CD14-positive monocyte (primary cell): ENCODE measurements at regions not wholly inside any gene's neighbourhood (a gene's known extent, or its start where the extent isn't known, plus 50 kb on each side); places are given as distances from the start of the nearest gene placed in this dataset.
A peak's percentile ranks its signal among the peaks of the same experiment; 100 is the strongest.

Source experiments
- DNase-seq, 3 donors: peaks; one replicate each; pipeline ENCODE4 v3.0.0-alpha.2; 2011 to 2022
- H2AFZ ChIP-seq: 2 replicates; pipeline ENCODE4 v1.6.0; 2012; ENCODE audit warnings: mild to moderate bottlenecking, low read depth, low read length, inconsistent platforms; ENCODE audit not compliant: insufficient read depth, poor library complexity, severe bottlenecking
- H3K27ac ChIP-seq, 2 donors: 1 replicate in 1 of 2; 2 replicates in 1 of 2; pipeline ENCODE4 v1.5.1; 2012 to 2013; ENCODE audit warnings: low read length in 2 of 2, control low read depth in 1 of 2, inconsistent platforms in 1 of 2, low read depth in 1 of 2, mild to moderate bottlenecking in 1 of 2
- H3K27me3 ChIP-seq, 2 donors: one replicate each; pipeline versions ENCODE4 v1.6.0 to v1.6.1; 2011 to 2013; ENCODE audit warnings: low read length in 2 of 2; ENCODE audit not compliant: control insufficient read depth in 2 of 2, insufficient read depth in 2 of 2
- H3K36me3 ChIP-seq, 2 donors: replicated peaks in 1 of 2; 1 replicate in 1 of 2; 2 replicates in 1 of 2; pipeline versions ENCODE4 v1.5.1 to v1.6.1; 2012 to 2013; ENCODE audit warnings: low read length in 2 of 2, control low read depth in 1 of 2, inconsistent platforms in 1 of 2, mild to moderate bottlenecking in 1 of 2; ENCODE audit not compliant: insufficient read depth in 2 of 2, control insufficient read depth in 1 of 2
- H3K4me1 ChIP-seq, 2 donors: 1 replicate in 1 of 2; 2 replicates in 1 of 2; pipeline versions ENCODE4 v1.5.1 to v1.6.1; 2012 to 2013; ENCODE audit warnings: low read length in 2 of 2, control low read depth in 1 of 2, inconsistent platforms in 1 of 2, mild to moderate bottlenecking in 1 of 2, moderate library complexity in 1 of 2; ENCODE audit not compliant: insufficient read depth in 2 of 2, control insufficient read depth in 1 of 2
- H3K4me2 ChIP-seq: replicated peaks from 2 replicates; pipeline ENCODE3; 2012; ENCODE audit warnings: low read length, moderate library complexity, mild to moderate bottlenecking; ENCODE audit not compliant: poor library complexity, severe bottlenecking; ENCODE audit errors: extremely low read depth
- H3K4me3 ChIP-seq, 3 experiments: fragments of 200-600 bp in 1 of 3; sonication (generic) in 1 of 3; replicated peaks in 1 of 3; 1 replicate in 2 of 3; 2 replicates in 1 of 3; pipeline ENCODE4 v1.5.1; 2011 to 2013; ENCODE audit warnings: low read length in 3 of 3, mild to moderate bottlenecking in 3 of 3, control low read depth in 2 of 3, low read depth in 2 of 3, inconsistent platforms in 1 of 3, moderate library complexity in 1 of 3
- H3K79me2 ChIP-seq: 2 replicates; pipeline ENCODE4 v1.6.0; 2012; ENCODE audit warnings: mild to moderate bottlenecking, control low read depth, inconsistent platforms, low read length, moderate library complexity; ENCODE audit not compliant: insufficient read depth
- H3K9ac ChIP-seq: 2 replicates; pipeline ENCODE4 v1.6.0; 2017; ENCODE audit warnings: low read length, mild to moderate bottlenecking; ENCODE audit not compliant: insufficient read depth, poor library complexity, severe bottlenecking
- H3K9me3 ChIP-seq, 2 donors: replicated peaks in 1 of 2; 1 replicate in 1 of 2; 2 replicates in 1 of 2; pipeline versions ENCODE4 v1.5.1 to v1.6.1; 2012 to 2013; ENCODE audit warnings: low read length in 2 of 2, control low read depth in 1 of 2; ENCODE audit not compliant: control insufficient read depth in 1 of 2, insufficient read depth in 1 of 2
- H4K20me1 ChIP-seq: 2 replicates; pipeline ENCODE4 v1.6.0; 2012; ENCODE audit warnings: mild to moderate bottlenecking, low read length, control low read depth, moderate library complexity; ENCODE audit not compliant: insufficient read depth
- H3K27ac Mint-ChIP-seq, 7 donors: one replicate each; pipeline ENCODE4 v1.8.0; 2020; ENCODE audit warnings: mild to moderate bottlenecking in 7 of 7, mixed read lengths in 7 of 7, moderate library complexity in 6 of 7, inconsistent platforms in 2 of 7
- H3K27me3 Mint-ChIP-seq, 3 donors: one replicate each; pipeline ENCODE4 v1.8.0; 2021 to 2022; ENCODE audit warnings: low read depth in 3 of 3, mild to moderate bottlenecking in 3 of 3, mixed read lengths in 3 of 3, moderate library complexity in 3 of 3, inconsistent platforms in 1 of 3
- H3K36me3 Mint-ChIP-seq, 2 donors: one replicate each; pipeline ENCODE4 v1.8.0; 2020; ENCODE audit warnings: mixed read lengths in 2 of 2, inconsistent platforms in 1 of 2, mild to moderate bottlenecking in 1 of 2
- H3K4me1 Mint-ChIP-seq: one replicate; pipeline ENCODE4 v1.8.0; 2020; ENCODE audit warnings: mild to moderate bottlenecking, mixed read lengths
- H3K4me3 Mint-ChIP-seq, 2 donors: one replicate each; pipeline ENCODE4 v1.8.0; 2020; ENCODE audit warnings: mild to moderate bottlenecking in 2 of 2, mixed read lengths in 2 of 2, moderate library complexity in 1 of 2
- H3K9me3 Mint-ChIP-seq, 7 donors: one replicate each; pipeline ENCODE4 v1.8.0; 2020 to 2022; ENCODE audit warnings: mixed read lengths in 7 of 7, mild to moderate bottlenecking in 6 of 7, moderate library complexity in 6 of 7, inconsistent platforms in 2 of 7
- CTCF ChIP-seq: fragments of 200-600 bp; IDR thresholded peaks from one replicate; pipeline ENCODE4 v1.8.0; 2022; ENCODE audit warnings: antibody characterized with exemption, mild to moderate bottlenecking
- WGBS: methylation state at CpG from one replicate; pipeline ENCODE4 v1.1.5; 2013; ENCODE audit warnings: missing lambda C conversion rate; ENCODE audit not compliant: insufficient coverage; 5-methylcytosine and 5-hydroxymethylcytosine counted together
- intact Hi-C, 2 donors: fragments of 100-400 bp; cut with micrococcal nuclease; formaldehyde crosslinking; loops; one replicate each; pipeline versions ENCODE4 v1.15.0 to v1.15.1; 2023

- H3K36me3 ChIP-seq = no peaks in the 10 kb centered on the region
- H3K27ac Mint-ChIP-seq = no peak overlapping the region
- no peak overlapping the region for H3K4me3 ChIP-seq
- peaks cover 4% of the 10 kb centered on the region for H3K4me1 Mint-ChIP-seq
- H3K4me2 ChIP-seq = no peak overlapping the region
- no peak overlapping the region for H3K4me3 Mint-ChIP-seq
- H3K4me1 ChIP-seq = no peaks in the 10 kb centered on the region
- H3K79me2 ChIP-seq = no peaks in the 10 kb centered on the region
- TF ChIP-seq CTCF = no peak
- H3K9ac ChIP-seq = no peak overlapping the region
- peaks cover 3 to 13% (median 4%) of the 10 kb centered on the region in 3 donors for H3K27me3 Mint-ChIP-seq
- intact Hi-C loops = no loop called here
- DNase-seq = no peak
- no peaks in the 10 kb centered on the region for H3K36me3 Mint-ChIP-seq
- WGBS = 75% methylated on average over 4 of the region's 4 CpGs
- H4K20me1 ChIP-seq = no peaks in the 10 kb centered on the region
- H2AFZ ChIP-seq = no peak overlapping the region
- H3K9me3 Mint-ChIP-seq = no peaks in the 10 kb centered on the region
- no peak overlapping the region for H3K27ac ChIP-seq
- no peaks in the 10 kb centered on the region for H3K27me3 ChIP-seq
- no peaks in the 10 kb centered on the region for H3K9me3 ChIP-seq
These were observed 119.9 kb downstream of the FAM43A start for GRCh38 chr3:194805546-194805945.

- H3K27me3 Mint-ChIP-seq = peaks cover 2 to 10% (median 2%) of the 10 kb centered on the region in 3 donors
- no peak overlapping the region for H3K9ac ChIP-seq
- H3K27ac Mint-ChIP-seq = no peak overlapping the region
- TF ChIP-seq CTCF = no peak
- H3K9me3 ChIP-seq = no peaks in the 10 kb centered on the region
- no peak overlapping the region for H3K4me3 ChIP-seq
- no peak overlapping the region for H3K4me3 Mint-ChIP-seq
- H3K4me2 ChIP-seq = no peak overlapping the region
- H3K36me3 ChIP-seq = no peaks in the 10 kb centered on the region
- H3K79me2 ChIP-seq = no peaks in the 10 kb centered on the region
- H3K27ac ChIP-seq = no peak overlapping the region
- H3K4me1 Mint-ChIP-seq = peaks cover 4% of the 10 kb centered on the region
- H3K9me3 Mint-ChIP-seq = no peaks in the 10 kb centered on the region
- no peaks in the 10 kb centered on the region for H3K36me3 Mint-ChIP-seq
- intact Hi-C loops = no loop called here
- peak in 2 of 3 donors; percentile 6 to 25 for DNase-seq
- no peak overlapping the region for H2AFZ ChIP-seq
- H3K4me1 ChIP-seq = no peaks in the 10 kb centered on the region
- no peaks in the 10 kb centered on the region for H4K20me1 ChIP-seq
- H3K27me3 ChIP-seq = no peaks in the 10 kb centered on the region
- WGBS = 84% methylated on average over 9 of the region's 10 CpGs
These were observed 121.4 kb downstream of the FAM43A start for GRCh38 chr3:194806991-194807630.
